OCI-LY7 (cell line): ENCODE measurements at regions not wholly inside any gene's neighbourhood (a gene's known extent, or its start where the extent isn't known, plus 50 kb on each side); places are given as distances from the start of the nearest gene placed in this dataset.

Source experiments
- EZH2phosphoT487 ChIP-seq: fragments of 200-600 bp; sonication (generic); IDR thresholded peaks from 2 replicates; pipeline ENCODE4 v1.6.1; 2018; ENCODE audit warnings: low read depth, borderline replicate concordance, mild to moderate bottlenecking, mixed run types, antibody characterized with exemption, low read length, moderate library complexity, mixed read lengths
- TF ChIP-seq, protein P1 (sequence below): fragments of 200-600 bp; sonication (generic); conservative IDR thresholded peaks from 2 replicates; pipeline ENCODE4 v1.5.1; 2014; ENCODE audit warnings: mild to moderate bottlenecking, antibody characterized with exemption, low read length, moderate library complexity, mixed read lengths

DNA sequence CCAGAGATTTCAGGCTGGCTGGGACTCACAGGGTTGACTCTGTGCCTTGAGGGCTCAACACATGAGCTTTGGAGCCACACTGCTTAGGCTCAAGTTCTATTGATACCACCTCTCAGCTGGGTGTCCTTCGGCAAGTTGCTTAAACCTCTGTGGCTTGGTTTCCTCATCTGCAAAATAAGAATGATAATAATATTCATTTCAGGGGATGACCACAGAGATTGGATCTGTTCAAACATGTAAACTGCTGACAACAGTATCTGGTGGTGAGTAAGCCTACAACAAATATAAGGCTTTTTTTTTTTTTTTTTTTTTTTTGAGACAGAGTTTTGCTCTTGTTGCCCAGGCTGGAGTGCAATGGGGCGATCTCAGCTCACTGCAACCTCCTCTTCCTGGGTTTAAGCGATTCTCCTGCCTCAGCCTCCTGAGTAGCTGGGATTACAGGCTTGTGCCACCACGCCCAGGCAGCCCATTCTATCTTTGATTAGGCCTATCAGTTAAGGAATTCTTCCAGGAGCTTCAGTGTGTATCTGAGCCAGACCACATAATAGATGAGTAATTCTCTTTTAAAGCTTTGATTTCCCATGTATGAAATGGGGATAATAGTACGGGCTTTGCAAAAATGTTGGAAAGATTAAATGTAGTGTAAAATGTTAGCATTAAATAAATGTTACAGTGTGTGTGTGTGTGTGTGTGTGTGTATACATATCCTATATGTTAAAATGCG lies 437.6 kb downstream of the PRDM2 start:
- TF ChIP-seq, protein P1, sequence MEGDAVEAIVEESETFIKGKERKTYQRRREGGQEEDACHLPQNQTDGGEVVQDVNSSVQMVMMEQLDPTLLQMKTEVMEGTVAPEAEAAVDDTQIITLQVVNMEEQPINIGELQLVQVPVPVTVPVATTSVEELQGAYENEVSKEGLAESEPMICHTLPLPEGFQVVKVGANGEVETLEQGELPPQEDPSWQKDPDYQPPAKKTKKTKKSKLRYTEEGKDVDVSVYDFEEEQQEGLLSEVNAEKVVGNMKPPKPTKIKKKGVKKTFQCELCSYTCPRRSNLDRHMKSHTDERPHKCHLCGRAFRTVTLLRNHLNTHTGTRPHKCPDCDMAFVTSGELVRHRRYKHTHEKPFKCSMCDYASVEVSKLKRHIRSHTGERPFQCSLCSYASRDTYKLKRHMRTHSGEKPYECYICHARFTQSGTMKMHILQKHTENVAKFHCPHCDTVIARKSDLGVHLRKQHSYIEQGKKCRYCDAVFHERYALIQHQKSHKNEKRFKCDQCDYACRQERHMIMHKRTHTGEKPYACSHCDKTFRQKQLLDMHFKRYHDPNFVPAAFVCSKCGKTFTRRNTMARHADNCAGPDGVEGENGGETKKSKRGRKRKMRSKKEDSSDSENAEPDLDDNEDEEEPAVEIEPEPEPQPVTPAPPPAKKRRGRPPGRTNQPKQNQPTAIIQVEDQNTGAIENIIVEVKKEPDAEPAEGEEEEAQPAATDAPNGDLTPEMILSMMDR, result no peak
- no peak for TF ChIP-seq EZH2phosphoT487
